SK-N-MC (cell line): ENCODE measurements at regions not wholly inside any gene's neighbourhood (a gene's known extent, or its start where the extent isn't known, plus 50 kb on each side); places are given as distances from the start of the nearest gene placed in this dataset.

Experiments
- EZH2 ChIP-seq: fragments of 200-600 bp; sonication (generic); IDR thresholded peaks from one replicate; pipeline ENCODE4 v1.6.1; 2017; ENCODE audit warnings: antibody characterized with exemption
- FOXP2 ChIP-seq: optimal IDR thresholded peaks from 2 replicates; pipeline ENCODE3; 2011; ENCODE audit warnings: mild to moderate bottlenecking, moderate library complexity; ENCODE audit not compliant: insufficient read depth; ENCODE audit errors: extremely low read length, control extremely low read depth
- POLR2AphosphoS5 ChIP-seq: IDR thresholded peaks from 2 replicates; pipeline ENCODE4 v1.6.1; 2012; ENCODE audit warnings: mild to moderate bottlenecking, low read depth, low read length, borderline replicate concordance

DNA sequence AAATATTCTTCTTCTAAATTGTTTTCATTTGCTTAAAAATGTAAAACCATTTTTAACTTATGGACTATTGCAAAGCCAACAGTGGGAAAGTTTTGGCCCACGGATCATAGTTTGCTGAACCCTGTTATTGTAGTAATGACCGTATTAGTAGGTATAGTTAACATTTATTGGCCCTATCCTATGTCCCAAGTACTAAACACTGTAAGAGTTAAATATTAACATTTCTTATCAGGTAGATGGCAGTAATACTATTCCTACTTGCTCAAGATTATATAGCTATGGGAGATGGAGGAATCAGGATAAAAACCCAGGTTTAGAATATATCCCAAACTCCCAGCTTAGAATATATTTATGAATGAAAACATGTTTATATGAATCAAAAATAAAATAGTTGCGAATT lies 993.2 kb downstream of the SORCS3 start:
- TF ChIP-seq EZH2 (no peak), POLR2AphosphoS5 (no peak), FOXP2 (no peak)
